GM18951 (cell line): ENCODE measurements at regions not wholly inside any gene's neighbourhood (a gene's known extent, or its start where the extent isn't known, plus 50 kb on each side); places are given as distances from the start of the nearest gene placed in this dataset.

ENCODE experiments used
- POLR2A ChIP-seq: IDR thresholded peaks from 4 replicates; pipeline ENCODE4 v1.6.1; 2011; ENCODE audit warnings: mild to moderate bottlenecking; ENCODE audit not compliant: insufficient read length, insufficient read depth; ENCODE audit errors: extremely low read depth
- in situ Hi-C: fragments of 300-500 bp; cut with MboI; formaldehyde crosslinking; loops from one replicate; pipeline ENCODE4 v1.12.0; 2022; ENCODE audit warnings: low sequenced_read_pairs, mixed read lengths, inconsistent platforms; ENCODE audit not compliant: unreplicated experiment

GRCh38 chr6:167720456-167721285 lies 106.0 kb upstream of the AFDN start:
- TF ChIP-seq POLR2A = no peak
- in situ Hi-C loops = no loop called here

DNA sequence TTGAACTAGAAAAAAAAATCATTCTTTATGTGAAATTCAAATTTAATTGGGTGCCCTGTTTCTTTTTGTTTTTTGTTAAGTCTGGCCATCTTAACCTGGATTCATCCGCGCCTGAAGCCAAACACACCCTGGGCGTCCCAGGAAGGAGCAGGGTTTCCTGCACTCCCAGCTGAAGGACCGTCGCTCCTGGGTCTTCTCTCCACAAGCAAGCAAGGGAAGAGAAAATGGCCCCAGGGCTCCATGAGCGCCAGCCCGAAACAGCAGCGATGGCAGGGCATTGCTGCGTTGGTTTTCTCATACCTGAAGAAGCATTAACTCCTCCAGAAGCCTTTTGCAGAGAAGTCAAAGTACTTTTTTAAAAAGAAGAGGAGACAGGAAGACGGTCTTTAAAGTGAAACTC lies 105.4 kb upstream of the AFDN start:
- in situ Hi-C loops = no loop called here
- TF ChIP-seq POLR2A = no peak

DNA sequence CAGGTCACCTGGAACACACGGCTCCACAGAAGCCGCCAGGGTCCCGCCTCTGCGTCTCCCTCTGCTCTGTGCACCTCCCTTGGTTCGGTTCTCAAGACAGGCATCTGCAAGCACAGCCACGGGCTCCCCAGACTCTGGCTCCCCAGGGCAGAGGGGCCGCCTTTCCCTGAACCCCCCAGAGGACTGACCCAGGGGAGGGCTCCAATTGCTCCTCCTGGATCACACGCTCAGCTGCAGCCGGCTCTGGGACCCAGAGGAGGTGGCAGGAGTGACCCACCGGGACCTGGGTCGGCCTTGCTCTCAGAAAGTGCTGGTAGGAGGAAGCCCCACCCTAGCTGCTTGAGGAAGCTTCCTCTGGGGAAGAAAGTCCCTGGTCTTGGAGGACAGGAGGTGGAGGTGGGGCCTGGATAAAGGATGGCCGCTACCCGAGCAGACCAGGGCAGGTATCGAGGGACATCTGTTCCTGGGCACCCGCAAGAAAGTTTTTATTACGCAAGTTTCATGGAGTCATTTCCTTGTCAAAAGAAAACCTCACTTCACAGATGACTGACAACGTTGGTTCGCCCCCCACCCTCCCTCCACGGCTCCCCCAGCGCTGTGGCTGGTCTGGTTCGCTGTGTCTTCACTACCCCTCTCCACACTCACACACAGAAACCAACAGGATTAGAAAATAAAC lies 103.9 kb upstream of the AFDN start:
- TF ChIP-seq POLR2A = no peak
- in situ Hi-C loops = no loop called here

DNA sequence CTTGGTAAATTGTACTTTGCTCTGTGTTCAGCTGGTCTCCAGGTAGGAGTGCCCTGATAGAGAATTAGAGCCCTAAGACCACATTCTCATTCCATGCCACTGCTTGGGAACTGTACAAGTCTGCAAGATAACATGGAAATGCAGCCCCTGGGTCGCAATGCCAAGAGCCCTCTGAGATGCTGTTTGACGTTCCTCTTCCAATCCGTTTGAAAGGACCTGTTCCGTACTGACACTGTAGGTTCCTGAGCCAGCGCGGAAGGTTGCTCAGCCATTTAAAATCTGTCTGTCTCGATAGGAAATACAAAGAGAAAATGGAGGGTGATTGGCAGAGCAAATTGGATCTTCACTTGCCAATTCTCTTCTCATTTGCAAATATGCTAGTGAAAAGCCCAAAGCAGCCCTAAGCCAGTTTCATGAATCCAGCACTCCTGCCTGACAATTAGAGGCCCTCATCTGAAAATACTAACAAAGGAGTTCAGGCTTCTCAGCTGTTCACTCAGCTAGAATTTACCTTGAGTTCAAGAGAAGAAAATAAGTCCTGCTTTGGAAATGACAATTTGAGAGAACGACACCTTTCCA lies 100.6 kb upstream of the AFDN start:
- TF ChIP-seq POLR2A = no peak
- in situ Hi-C loops = no loop called here

- in situ Hi-C loops = no loop called here
These were observed 96.3 kb upstream of the AFDN start for GRCh38 chr6:167730441-167730840.

GRCh38 chr6:167731216-167731615 lies 95.5 kb upstream of the AFDN start:
- in situ Hi-C loops = no loop called here
- TF ChIP-seq POLR2A = no peak

More at GRCh38 chr6:167730441-167730840, 96.3 kb upstream of the AFDN start:
- no peak for TF ChIP-seq POLR2A

DNA sequence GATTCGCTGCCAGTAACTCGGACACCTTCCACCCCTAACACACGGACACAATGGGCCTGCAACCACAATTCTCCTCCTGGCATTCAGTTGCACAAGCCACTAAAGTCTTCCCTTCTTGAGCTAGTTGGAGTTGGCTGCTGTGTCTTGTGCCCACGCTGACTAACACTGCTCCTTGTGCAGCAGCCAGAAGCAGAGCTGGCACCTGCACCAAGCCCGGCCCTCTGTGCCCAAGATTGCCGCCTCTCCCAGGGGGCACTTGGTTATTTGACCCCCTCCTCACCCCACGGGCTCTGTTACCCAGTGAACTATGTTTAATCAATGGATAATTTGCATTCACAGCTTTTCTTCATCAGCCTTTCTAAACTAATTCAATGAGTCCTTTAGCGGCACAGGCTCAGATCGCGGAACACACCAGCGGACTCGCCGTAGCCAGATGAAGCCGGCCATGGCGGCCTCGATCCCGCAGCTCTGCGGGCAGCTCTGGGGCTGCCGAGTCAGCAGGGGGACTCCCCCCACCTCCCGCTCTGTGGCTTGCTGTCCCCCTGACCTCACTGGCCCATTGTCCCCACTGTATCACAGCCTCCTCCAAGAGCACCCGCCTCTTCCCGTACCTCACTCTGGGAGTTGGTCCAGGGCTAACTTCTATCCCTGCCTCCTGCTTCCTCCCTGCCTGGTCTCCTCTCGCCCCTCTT lies 94.8 kb upstream of the AFDN start:
- in situ Hi-C loops = no loop called here
- no peak for TF ChIP-seq POLR2A

DNA sequence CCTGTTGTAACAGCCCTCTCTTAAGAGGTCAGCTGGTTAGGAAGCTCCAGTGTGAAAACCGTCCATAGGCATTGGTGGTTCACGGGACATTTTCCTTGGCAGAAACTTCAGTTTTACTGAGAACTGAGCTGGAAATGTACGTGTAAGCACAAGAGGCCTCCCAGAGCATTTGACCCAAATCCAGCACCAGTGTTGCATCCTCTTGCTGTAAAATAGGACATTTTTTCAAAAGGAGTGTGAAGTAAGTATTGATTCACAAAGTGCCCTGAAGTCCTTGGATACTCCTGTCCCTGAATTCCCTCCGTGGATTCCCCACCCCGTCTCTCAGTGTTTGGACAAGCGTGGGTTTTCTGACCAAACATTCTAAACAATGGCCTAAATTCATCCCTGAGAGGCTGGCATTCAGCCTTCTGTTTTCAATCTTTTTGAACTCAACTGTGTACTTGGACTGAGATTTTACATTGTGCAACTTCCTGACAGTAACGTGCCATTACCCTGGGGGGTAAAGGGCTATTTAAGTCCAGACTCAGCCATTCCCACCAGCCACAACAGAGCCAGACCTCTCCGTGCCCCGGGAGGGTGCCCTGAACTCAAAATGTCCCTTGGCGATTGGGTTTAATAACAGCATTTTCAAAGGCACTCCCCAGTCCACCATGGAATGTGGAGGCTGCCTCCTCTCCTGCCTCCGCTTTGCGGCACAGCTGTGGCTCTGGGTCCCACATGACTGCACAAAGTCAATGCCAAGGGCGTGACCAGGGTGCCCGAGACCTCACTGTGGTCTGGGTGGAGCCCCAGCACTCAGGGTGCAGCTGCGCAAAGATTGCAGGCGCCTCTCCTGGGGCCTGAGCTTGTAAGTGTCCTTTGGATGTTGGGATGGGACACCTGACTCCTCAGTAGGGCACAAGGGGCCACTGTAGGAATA lies 92.7 kb upstream of the AFDN start:
- in situ Hi-C loops = no loop called here

DNA sequence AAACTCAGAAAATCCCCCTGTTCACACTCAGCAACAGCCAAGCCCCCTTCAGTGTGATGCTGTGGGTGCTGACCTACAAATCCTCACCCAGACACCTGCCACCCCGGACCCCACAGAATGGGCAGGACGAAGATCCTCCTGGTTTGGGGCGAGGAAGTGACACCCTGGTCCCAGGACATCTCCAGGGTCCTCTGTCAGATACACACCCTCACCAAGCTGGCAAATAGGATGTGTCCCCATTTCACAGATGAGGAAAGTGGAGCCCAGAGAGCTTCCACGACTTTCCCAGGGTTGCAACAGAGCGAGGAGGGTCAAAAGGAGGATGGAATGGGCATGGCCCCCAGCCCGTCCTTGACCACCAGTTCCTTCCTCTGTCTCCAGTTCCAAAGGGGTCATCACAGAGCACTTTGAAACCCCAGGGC lies 92.0 kb upstream of the AFDN start:
- TF ChIP-seq POLR2A = no peak
- in situ Hi-C loops = no loop called here

More for the DNA sequence above, 92.7 kb upstream of the AFDN start:
- no peak for TF ChIP-seq POLR2A

- TF ChIP-seq POLR2A = no peak
- in situ Hi-C loops = no loop called here
These were observed 91.4 kb upstream of the AFDN start for GRCh38 chr6:167735084-167735950.

DNA sequence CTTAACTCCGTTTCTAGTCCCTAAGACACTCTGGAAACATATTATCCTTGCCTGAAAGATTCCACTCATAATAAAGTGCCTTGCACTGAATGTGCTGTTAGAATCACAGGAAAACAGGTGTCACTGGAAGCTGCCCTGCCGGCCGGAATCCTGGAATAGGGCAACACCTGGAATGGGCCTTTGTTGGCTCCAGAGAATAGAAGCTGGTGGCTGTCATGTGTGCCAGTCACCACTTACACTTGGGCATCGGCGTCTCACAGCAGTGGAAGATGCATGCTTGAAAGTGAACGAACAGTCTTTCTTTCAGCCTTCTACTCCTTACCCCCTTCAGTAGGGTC lies 90.8 kb upstream of the AFDN start:
- TF ChIP-seq POLR2A = no peak
- in situ Hi-C loops = no loop called here
